ENCODE measurements at regions not wholly inside any gene's neighbourhood (a gene's known extent, or its start where the extent isn't known, plus 50 kb on each side); places are given as distances from the start of the nearest gene placed in this dataset.

- no peak for TF ChIP-seq CTCF (conservative IDR thresholded peaks at IDR 0.05; ENCODE audit: low read length)
- no peak for TF ChIP-seq EZH2phosphoT487 (IDR thresholded peaks at IDR 0.05; ENCODE audit: borderline replicate concordance)
These were observed 201.0 kb downstream of the PRL start for GRCh38 chr6:22095836-22096235.

Data from Loucy (cell line).